Activated CD4-positive, alpha-beta T cell treated with anti-CD3 and anti-CD28 coated beads for 24 hours (primary cell): ENCODE measurements at regions not wholly inside any gene's neighbourhood (a gene's known extent, or its start where the extent isn't known, plus 50 kb on each side); places are given as distances from the start of the nearest gene placed in this dataset.

Experiments used
- DNase-seq, 2 donors: peaks; one replicate each; pipeline ENCODE4 v3.0.0-alpha.2; 2020; ENCODE audit warnings: low read depth in 2 of 2

DNA sequence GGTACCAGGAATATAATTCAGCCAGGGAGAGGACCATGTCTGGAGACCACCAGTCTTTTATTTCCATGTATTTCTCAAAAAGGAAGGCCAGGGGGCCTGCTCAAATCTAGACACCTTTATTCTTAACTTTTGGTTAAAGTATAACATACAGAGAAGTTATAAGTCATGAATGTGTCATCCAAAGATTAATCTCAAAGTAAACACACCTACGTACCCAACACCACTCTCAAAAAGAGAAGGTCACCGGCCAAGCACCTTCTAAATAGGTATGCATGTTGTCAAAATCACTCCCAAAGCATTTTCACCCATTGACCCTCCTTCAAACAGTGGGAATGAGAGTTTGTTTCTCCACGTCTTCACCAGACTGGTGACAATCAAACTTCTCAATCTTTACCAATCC lies 60.0 kb upstream of the FZD10 start:
- DNase-seq, result no peak

DNA sequence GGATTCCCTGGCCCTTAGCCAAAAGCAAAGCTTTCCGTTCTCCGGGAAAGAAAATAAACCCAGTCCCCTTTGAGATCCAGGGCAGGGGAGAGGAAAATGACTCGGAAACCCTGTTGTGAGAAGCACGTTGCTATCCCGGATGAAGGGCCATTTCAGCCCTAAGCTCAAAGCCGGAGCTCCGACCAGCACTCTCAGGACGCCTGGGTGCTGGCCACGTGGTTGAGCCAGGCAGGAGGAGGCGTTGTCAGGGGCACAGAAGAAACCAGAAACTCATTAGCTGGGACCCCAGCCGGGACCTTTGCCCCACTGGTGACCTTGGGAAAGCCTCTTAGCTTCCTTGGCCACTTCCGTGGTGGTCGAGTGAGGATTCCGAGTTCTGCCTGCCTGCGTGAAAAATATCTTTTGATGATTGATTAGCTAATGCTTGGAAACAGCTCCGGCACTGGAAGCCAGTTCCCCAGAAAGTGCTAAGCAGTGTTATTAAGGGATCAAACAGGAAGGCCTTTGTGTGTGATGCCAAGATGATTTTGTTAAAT lies 57.6 kb upstream of the FZD10 start:
- DNase-seq, result no peak

DNA sequence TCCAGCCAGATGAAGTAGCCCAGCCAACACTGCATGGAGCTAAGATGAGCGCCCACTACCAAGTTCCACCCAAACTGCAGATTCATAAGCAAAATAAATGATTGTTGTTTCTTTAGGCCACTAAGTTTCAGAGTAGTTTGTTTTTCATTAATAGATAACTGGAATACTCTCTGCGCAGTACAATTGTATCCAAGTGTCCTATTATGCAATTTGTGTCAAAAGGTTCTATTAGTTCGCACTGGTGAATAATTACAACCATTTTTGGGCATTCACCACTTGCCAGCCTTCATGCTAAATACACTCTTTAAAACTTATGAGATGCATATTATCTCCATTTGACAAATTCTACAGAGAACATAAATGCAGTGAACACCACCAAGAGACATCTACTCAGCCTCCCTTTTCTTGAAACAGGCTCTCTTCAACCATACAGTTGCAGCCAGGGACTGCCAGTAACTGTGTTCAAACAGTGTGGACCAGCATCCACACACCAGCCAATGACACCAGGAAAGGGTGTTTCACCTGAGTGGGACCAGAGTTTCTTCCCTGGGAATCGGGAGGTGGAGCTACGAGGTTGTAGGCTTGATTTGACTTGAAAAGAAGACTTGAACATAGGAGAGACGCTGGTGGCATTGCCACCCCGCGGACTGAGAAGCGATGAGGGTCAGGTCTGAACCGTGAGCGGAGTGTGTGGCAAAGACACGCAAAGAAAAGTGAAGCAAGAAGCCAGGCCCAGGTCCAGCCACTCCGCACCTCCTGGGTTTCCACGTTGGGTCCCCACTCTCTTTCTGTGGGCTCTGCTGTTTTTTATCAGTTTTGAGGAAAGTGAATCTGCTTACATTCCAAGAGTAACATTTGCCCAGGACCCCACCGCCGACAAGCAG lies 53.0 kb upstream of the FZD10 start:
- DNase-seq, result no peak

- no peak for DNase-seq
Observed at GRCh38 chr12:130110914-130111313, 51.4 kb upstream of the FZD10 start.

DNA sequence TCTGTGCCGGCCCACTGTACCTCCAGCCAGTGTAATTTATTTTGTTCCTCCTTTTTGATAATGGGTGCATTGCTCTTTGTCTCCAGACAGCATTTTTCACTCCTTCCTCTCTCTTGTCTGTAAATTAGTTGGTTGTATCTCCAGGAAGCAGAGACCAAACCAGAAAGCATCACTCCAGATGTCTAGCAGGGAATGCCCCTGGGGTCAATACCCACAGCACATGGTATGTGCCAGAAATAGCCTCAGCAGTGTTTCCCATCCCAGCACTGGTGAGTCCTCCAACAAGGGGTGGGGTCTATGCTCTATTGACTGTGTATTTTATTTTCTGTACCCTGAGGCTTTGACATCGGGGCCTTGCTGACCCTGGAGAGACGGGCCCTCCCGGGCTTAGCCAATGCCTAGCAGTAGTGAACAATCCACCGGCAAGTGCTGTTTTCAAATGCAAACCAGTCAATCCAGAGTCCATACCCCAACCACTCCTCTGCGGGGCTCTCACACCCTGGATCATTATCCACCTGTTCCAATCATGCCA lies 50.2 kb upstream of the FZD10 start:
- DNase-seq, result no peak
